Left ventricle myocardium superior (tissue), 1 donor: ENCODE measurements at regions not wholly inside any gene's neighbourhood (a gene's known extent, or its start where the extent isn't known, plus 50 kb on each side); places are given as distances from the start of the nearest gene placed in this dataset.
A peak's percentile ranks its signal among the peaks of the same experiment; 100 is the strongest.

Experiments used
- ATAC-seq: fragments of 200-7000 bp; cut with Tn5 transposase; one replicate; pipeline ENCODE4 v1.9.1; 2020; ENCODE audit warnings: mild to moderate bottlenecking, moderate library complexity
- DNase-seq: peaks from one replicate; pipeline ENCODE4 v3.0.0-alpha.2; 2020
- intact Hi-C: fragments of 100-400 bp; cut with micrococcal nuclease; formaldehyde crosslinking; loops from one replicate; pipeline ENCODE4 v1.11.0; 2022
- donor health status: DM: no; HTN: yes; CAD: no; lungs with severe emphysema.

GRCh38 chr20:19962958-19963357 lies 54.2 kb upstream of the NAA20 start:
- intact Hi-C loops = no loop called here
- ATAC-seq (no peak), DNase-seq (no peak)

GRCh38 chr20:19964289-19965265 lies 52.6 kb upstream of the NAA20 start:
- ATAC-seq (peak; percentile 86), DNase-seq (peak; percentile 58)
- intact Hi-C loops = no loop called here

GRCh38 chr20:19966840-19967239 lies 50.3 kb upstream of the NAA20 start:
- no peak for ATAC-seq
- intact Hi-C loops = no loop called here
- no peak for DNase-seq
